H1 (cell line): ENCODE measurements at regions not wholly inside any gene's neighbourhood (a gene's known extent, or its start where the extent isn't known, plus 50 kb on each side); places are given as distances from the start of the nearest gene placed in this dataset.

Experiments used
- ATF2 ChIP-seq: IDR thresholded peaks from 2 replicates; pipeline ENCODE4 v1.6.1; 2012; ENCODE audit warnings: low read length, inconsistent platforms
- CHD7 ChIP-seq: fragments of 300-600 bp; sonication (generic); IDR thresholded peaks from 2 replicates; pipeline ENCODE4 v1.7.1; 2012; ENCODE audit warnings: low read length, moderate library complexity, mild to moderate bottlenecking, inconsistent platforms; ENCODE audit not compliant: insufficient replicate concordance
- MAFK ChIP-seq: IDR thresholded peaks from 2 replicates; pipeline ENCODE4 v1.6.1; 2012; ENCODE audit warnings: low read depth, mild to moderate bottlenecking, improper control_type of control experiment, low read length
- POLR2AphosphoS5 ChIP-seq: IDR thresholded peaks from 2 replicates; pipeline ENCODE4 v1.6.1; 2011; ENCODE audit warnings: low read depth, low read length

GRCh38 chr1:221641811-221642210 is 100.1 kb downstream of the DUSP10 start (continued):
- no peak for TF ChIP-seq CHD7
- no peak for TF ChIP-seq MAFK
- no peak for TF ChIP-seq ATF2
- no peak for TF ChIP-seq POLR2AphosphoS5
